CD14-positive monocyte (primary cell): ENCODE measurements at regions not wholly inside any gene's neighbourhood (a gene's known extent, or its start where the extent isn't known, plus 50 kb on each side); places are given as distances from the start of the nearest gene placed in this dataset.

Experiments used
- DNase-seq, 3 donors: peaks; one replicate each; pipeline ENCODE4 v3.0.0-alpha.2; 2011 to 2022
- H2AFZ ChIP-seq: 2 replicates; pipeline ENCODE4 v1.6.0; 2012; ENCODE audit warnings: mild to moderate bottlenecking, low read depth, low read length, inconsistent platforms; ENCODE audit not compliant: insufficient read depth, poor library complexity, severe bottlenecking
- H3K27ac ChIP-seq, 2 donors: 1 replicate in 1 of 2; 2 replicates in 1 of 2; pipeline ENCODE4 v1.5.1; 2012 to 2013; ENCODE audit warnings: low read length in 2 of 2, control low read depth in 1 of 2, inconsistent platforms in 1 of 2, low read depth in 1 of 2, mild to moderate bottlenecking in 1 of 2
- H3K27me3 ChIP-seq, 2 donors: one replicate each; pipeline versions ENCODE4 v1.6.0 to v1.6.1; 2011 to 2013; ENCODE audit warnings: low read length in 2 of 2; ENCODE audit not compliant: control insufficient read depth in 2 of 2, insufficient read depth in 2 of 2
- H3K36me3 ChIP-seq, 2 donors: replicated peaks in 1 of 2; 1 replicate in 1 of 2; 2 replicates in 1 of 2; pipeline versions ENCODE4 v1.5.1 to v1.6.1; 2012 to 2013; ENCODE audit warnings: low read length in 2 of 2, control low read depth in 1 of 2, inconsistent platforms in 1 of 2, mild to moderate bottlenecking in 1 of 2; ENCODE audit not compliant: insufficient read depth in 2 of 2, control insufficient read depth in 1 of 2
- H3K4me1 ChIP-seq, 2 donors: 1 replicate in 1 of 2; 2 replicates in 1 of 2; pipeline versions ENCODE4 v1.5.1 to v1.6.1; 2012 to 2013; ENCODE audit warnings: low read length in 2 of 2, control low read depth in 1 of 2, inconsistent platforms in 1 of 2, mild to moderate bottlenecking in 1 of 2, moderate library complexity in 1 of 2; ENCODE audit not compliant: insufficient read depth in 2 of 2, control insufficient read depth in 1 of 2
- H3K4me2 ChIP-seq: replicated peaks from 2 replicates; pipeline ENCODE3; 2012; ENCODE audit warnings: low read length, moderate library complexity, mild to moderate bottlenecking; ENCODE audit not compliant: poor library complexity, severe bottlenecking; ENCODE audit errors: extremely low read depth
- H3K4me3 ChIP-seq, 3 experiments: fragments of 200-600 bp in 1 of 3; sonication (generic) in 1 of 3; replicated peaks in 1 of 3; 1 replicate in 2 of 3; 2 replicates in 1 of 3; pipeline ENCODE4 v1.5.1; 2011 to 2013; ENCODE audit warnings: low read length in 3 of 3, mild to moderate bottlenecking in 3 of 3, control low read depth in 2 of 3, low read depth in 2 of 3, inconsistent platforms in 1 of 3, moderate library complexity in 1 of 3
- H3K79me2 ChIP-seq: 2 replicates; pipeline ENCODE4 v1.6.0; 2012; ENCODE audit warnings: mild to moderate bottlenecking, control low read depth, inconsistent platforms, low read length, moderate library complexity; ENCODE audit not compliant: insufficient read depth
- H3K9ac ChIP-seq: 2 replicates; pipeline ENCODE4 v1.6.0; 2017; ENCODE audit warnings: low read length, mild to moderate bottlenecking; ENCODE audit not compliant: insufficient read depth, poor library complexity, severe bottlenecking
- H3K9me3 ChIP-seq, 2 donors: replicated peaks in 1 of 2; 1 replicate in 1 of 2; 2 replicates in 1 of 2; pipeline versions ENCODE4 v1.5.1 to v1.6.1; 2012 to 2013; ENCODE audit warnings: low read length in 2 of 2, control low read depth in 1 of 2; ENCODE audit not compliant: control insufficient read depth in 1 of 2, insufficient read depth in 1 of 2
- H4K20me1 ChIP-seq: 2 replicates; pipeline ENCODE4 v1.6.0; 2012; ENCODE audit warnings: mild to moderate bottlenecking, low read length, control low read depth, moderate library complexity; ENCODE audit not compliant: insufficient read depth
- H3K27ac Mint-ChIP-seq, 7 donors: one replicate each; pipeline ENCODE4 v1.8.0; 2020; ENCODE audit warnings: mild to moderate bottlenecking in 7 of 7, mixed read lengths in 7 of 7, moderate library complexity in 6 of 7, inconsistent platforms in 2 of 7
- H3K27me3 Mint-ChIP-seq, 3 donors: one replicate each; pipeline ENCODE4 v1.8.0; 2021 to 2022; ENCODE audit warnings: low read depth in 3 of 3, mild to moderate bottlenecking in 3 of 3, mixed read lengths in 3 of 3, moderate library complexity in 3 of 3, inconsistent platforms in 1 of 3
- H3K36me3 Mint-ChIP-seq, 2 donors: one replicate each; pipeline ENCODE4 v1.8.0; 2020; ENCODE audit warnings: mixed read lengths in 2 of 2, inconsistent platforms in 1 of 2, mild to moderate bottlenecking in 1 of 2
- H3K4me1 Mint-ChIP-seq: one replicate; pipeline ENCODE4 v1.8.0; 2020; ENCODE audit warnings: mild to moderate bottlenecking, mixed read lengths
- H3K4me3 Mint-ChIP-seq, 2 donors: one replicate each; pipeline ENCODE4 v1.8.0; 2020; ENCODE audit warnings: mild to moderate bottlenecking in 2 of 2, mixed read lengths in 2 of 2, moderate library complexity in 1 of 2
- H3K9me3 Mint-ChIP-seq, 7 donors: one replicate each; pipeline ENCODE4 v1.8.0; 2020 to 2022; ENCODE audit warnings: mixed read lengths in 7 of 7, mild to moderate bottlenecking in 6 of 7, moderate library complexity in 6 of 7, inconsistent platforms in 2 of 7
- CTCF ChIP-seq: fragments of 200-600 bp; IDR thresholded peaks from one replicate; pipeline ENCODE4 v1.8.0; 2022; ENCODE audit warnings: antibody characterized with exemption, mild to moderate bottlenecking
- WGBS: methylation state at CpG from one replicate; pipeline ENCODE4 v1.1.5; 2013; ENCODE audit warnings: missing lambda C conversion rate; ENCODE audit not compliant: insufficient coverage; 5-methylcytosine and 5-hydroxymethylcytosine counted together
- intact Hi-C, 2 donors: fragments of 100-400 bp; cut with micrococcal nuclease; formaldehyde crosslinking; loops; one replicate each; pipeline versions ENCODE4 v1.15.0 to v1.15.1; 2023

- H3K27me3 Mint-ChIP-seq = peaks cover 0 to 2% (median 0%) of the 10 kb centered on the region in 3 donors
- DNase-seq = no peak
- no peak overlapping the region for H3K4me3 Mint-ChIP-seq
- Histone ChIP-seq H3K9me3 (no peaks in the 10 kb centered on the region), H3K36me3 (no peaks in the 10 kb centered on the region), H3K27me3 (no peaks in the 10 kb centered on the region), H2AFZ (no peak overlapping the region), H3K27ac (no peak overlapping the region), H4K20me1 (no peaks in the 10 kb centered on the region), H3K4me3 (no peak overlapping the region), H3K4me1 (peaks cover 4 to 5% of the 10 kb centered on the region in 2 donors), H3K79me2 (no peaks in the 10 kb centered on the region), H3K9ac (no peak overlapping the region), H3K4me2 (no peak overlapping the region)
- 100% methylated on average over 1 of the region's 1 CpG for WGBS
- H3K36me3 Mint-ChIP-seq = no peaks in the 10 kb centered on the region
- H3K4me1 Mint-ChIP-seq = peaks cover 5% of the 10 kb centered on the region
- no peak overlapping the region for H3K27ac Mint-ChIP-seq
- peaks cover 0 to 10% (median 5%) of the 10 kb centered on the region in 7 donors for H3K9me3 Mint-ChIP-seq
- intact Hi-C loops = no loop called here
- no peak for TF ChIP-seq CTCF
Measured at GRCh38 chrX:113986427-113986826, 597.5 kb upstream of the HTR2C start.

DNA sequence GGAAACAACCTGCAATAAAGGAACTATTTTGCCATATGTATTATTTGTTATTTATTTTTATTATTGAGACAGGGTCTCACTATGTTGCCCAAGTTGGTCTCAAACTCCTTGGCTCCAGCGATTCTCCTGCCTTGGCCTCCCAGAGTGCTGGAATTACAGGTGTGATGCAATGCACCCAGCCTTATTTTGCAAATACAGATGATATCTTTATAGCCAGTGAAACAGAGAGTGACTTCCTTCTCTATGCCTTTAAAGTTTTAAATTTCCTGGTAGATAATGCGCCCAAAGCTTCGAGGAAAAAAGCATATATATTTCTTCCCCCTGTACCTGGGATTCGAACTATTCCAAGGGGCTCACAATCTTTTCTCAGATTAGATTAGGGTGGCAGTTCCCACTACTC, 601.1 kb upstream of the HTR2C start:
- Mint-ChIP-seq H3K27me3 (peaks cover 0 to 1% (median 0%) of the 10 kb centered on the region in 3 donors), H3K27ac (no peak overlapping the region), H3K9me3 (peaks cover 4 to 14% (median 12%) of the 10 kb centered on the region in 7 donors), H3K4me1 (peaks cover 19% of the 10 kb centered on the region), H3K36me3 (peaks cover 1 to 3% of the 10 kb centered on the region in 2 donors), H3K4me3 (no peak overlapping the region)
- Histone ChIP-seq H2AFZ (no peak overlapping the region), H3K79me2 (no peaks in the 10 kb centered on the region), H3K9me3 (peaks cover 0 to 4% of the 10 kb centered on the region in 2 donors), H3K4me2 (no peak overlapping the region), H3K27ac (no peak overlapping the region), H3K36me3 (no peaks in the 10 kb centered on the region), H3K9ac (no peak overlapping the region), H4K20me1 (no peaks in the 10 kb centered on the region), H3K4me3 (no peak overlapping the region), H3K27me3 (no peaks in the 10 kb centered on the region), H3K4me1 (peaks cover 17% of the 10 kb centered on the region in 2 donors)
- no peak for DNase-seq
- intact Hi-C loops = no loop called here
- no CpG with 5 or more reads among the region's 4 CpGs for WGBS
- TF ChIP-seq CTCF = no peak
